Stimulated activated CD8-positive, alpha-beta memory T cell treated with anti-CD3 and anti-CD28 coated beads, Interleukin-7, amount 100 ng/mL, for 24 hours (primary cell): ENCODE measurements at regions not wholly inside any gene's neighbourhood (a gene's known extent, or its start where the extent isn't known, plus 50 kb on each side); places are given as distances from the start of the nearest gene placed in this dataset.

Source experiments
- DNase-seq: peaks from one replicate; pipeline ENCODE4 v3.0.0-alpha.2; 2020; ENCODE audit warnings: low read depth

GRCh38 chr13:31962731-31963370, 68.7 kb upstream of the FRY start:
- no peak for DNase-seq

GRCh38 chr13:31963631-31964030, 67.9 kb upstream of the FRY start:
- DNase-seq = no peak

- no peak for DNase-seq
These were observed 67.4 kb upstream of the FRY start for GRCh38 chr13:31964168-31964567.

- DNase-seq = no peak
These were observed 66.1 kb upstream of the FRY start for GRCh38 chr13:31965361-31966066.

GRCh38 chr13:31967155-31967554, 64.4 kb upstream of the FRY start:
- DNase-seq = no peak

- no peak for DNase-seq
These were observed 63.1 kb upstream of the FRY start for GRCh38 chr13:31968473-31968872.

GRCh38 chr13:31970231-31970930, 61.2 kb upstream of the FRY start:
- DNase-seq = no peak

- DNase-seq = no peak
These were observed 59.1 kb upstream of the FRY start for GRCh38 chr13:31972453-31972852.

- no peak for DNase-seq
These were observed 53.6 kb upstream of the FRY start for GRCh38 chr13:31978021-31978420.

- DNase-seq = no peak
These were observed 50.7 kb upstream of the FRY start for GRCh38 chr13:31980830-31981229.
